Stimulated activated CD8-positive, alpha-beta memory T cell treated with anti-CD3 and anti-CD28 coated beads, Interleukin-4, amount 100 ng/mL, for 1 hour (primary cell): ENCODE measurements at regions not wholly inside any gene's neighbourhood (a gene's known extent, or its start where the extent isn't known, plus 50 kb on each side); places are given as distances from the start of the nearest gene placed in this dataset.
"Not testable (repeated sequence)": the region's sequence is repeated elsewhere in the genome, so short reads cannot be mapped to it uniquely, and the experiment has no call there.

Experiments
- DNase-seq, 2 donors: peaks; one replicate each; pipeline ENCODE4 v3.0.0-alpha.2; 2020; ENCODE audit warnings: low read depth in 2 of 2, low spot score in 1 of 2

GRCh38 chr14:22313172-22313801 lies 275.7 kb downstream of the DAD1 start:
- DNase-seq, result no peak

- DNase-seq, result no peak
These were observed 277.4 kb downstream of the DAD1 start for GRCh38 chr14:22311636-22312035.

GRCh38 chr14:22305607-22306006 lies 283.4 kb downstream of the DAD1 start:
- no peak for DNase-seq

GRCh38 chr14:22304326-22304725 lies 284.7 kb downstream of the DAD1 start:
- DNase-seq, result no peak

GRCh38 chr14:22303589-22304195 lies 285.3 kb downstream of the DAD1 start:
- no peak for DNase-seq

GRCh38 chr14:22300646-22301045 lies 288.4 kb downstream of the DAD1 start:
- DNase-seq, result no peak

GRCh38 chr14:22297376-22297775 lies 291.6 kb downstream of the DAD1 start:
- no peak for DNase-seq

- no peak for DNase-seq
These were observed 292.3 kb downstream of the DAD1 start for GRCh38 chr14:22296722-22297121.

- DNase-seq, result no peak
These were observed 292.9 kb downstream of the DAD1 start for GRCh38 chr14:22296088-22296487.

GRCh38 chr14:22291406-22291805 lies 297.6 kb downstream of the DAD1 start:
- no peak for DNase-seq

- DNase-seq, result no peak
These were observed 299.5 kb downstream of the DAD1 start for GRCh38 chr14:22289570-22289969.

GRCh38 chr14:22285991-22286390 lies 303.0 kb downstream of the DAD1 start:
- no peak for DNase-seq

GRCh38 chr14:22282949-22283348 lies 306.1 kb downstream of the DAD1 start:
- DNase-seq, result no peak

- no peak for DNase-seq
These were observed 306.6 kb downstream of the DAD1 start for GRCh38 chr14:22282417-22282816.

- not testable (repeated sequence) for DNase-seq
These were observed 307.6 kb downstream of the DAD1 start for GRCh38 chr14:22281447-22281874.

- no peak for DNase-seq
These were observed 308.3 kb downstream of the DAD1 start for GRCh38 chr14:22280497-22281316.

GRCh38 chr14:22276913-22277816 lies 311.9 kb downstream of the DAD1 start:
- DNase-seq, result no peak

GRCh38 chr14:22271838-22272799 lies 316.9 kb downstream of the DAD1 start:
- no peak for DNase-seq

GRCh38 chr14:22268875-22269274 lies 320.1 kb downstream of the DAD1 start:
- DNase-seq, result no peak

GRCh38 chr14:22266683-22267082 lies 322.3 kb downstream of the DAD1 start:
- no peak for DNase-seq
